H1 (cell line): ENCODE measurements at regions not wholly inside any gene's neighbourhood (a gene's known extent, or its start where the extent isn't known, plus 50 kb on each side); places are given as distances from the start of the nearest gene placed in this dataset.

Source experiments
- CTCF ChIA-PET: fragments of 300-600 bp; sonication (Branson Sonifier 250); formaldehyde crosslinking; loops from one replicate; lab custom pipeline; 2021; ENCODE audit not compliant: partially characterized antibody; lab: Charles Lee
- POLR2A ChIA-PET: fragments of 300-600 bp; sonication (Branson Sonifier 250); formaldehyde crosslinking; loops from one replicate; lab custom pipeline; 2021; ENCODE audit warnings: inconsistent platforms; ENCODE audit not compliant: partially characterized antibody; lab: Charles Lee
- DNase-seq, 2 experiments: peaks; one replicate each; pipeline versions ENCODE4 v3.0.0 to v3.0.0-alpha.2; 2010 to 2022; ENCODE audit warnings: low spot score in 2 of 2, low read depth in 1 of 2, mixed read lengths in 1 of 2
- FAIRE-seq: peaks from 2 replicates; lab custom pipeline; 2011; peaks lifted over from hg19 to GRCh38; lab: Jason Lieb, UNC
- H2AFZ ChIP-seq: 2 replicates; pipeline ENCODE4 v1.8.1; 2012; ENCODE audit warnings: low read length, inconsistent platforms
- H2AK5ac ChIP-seq: 2 replicates; pipeline ENCODE4 v1.6.1; 2013; ENCODE audit warnings: low read depth, low read length
- H2BK120ac ChIP-seq: replicated peaks from 2 replicates; pipeline ENCODE3; 2013; ENCODE audit warnings: low read depth, low read length, inconsistent platforms
- H2BK12ac ChIP-seq: 2 replicates; pipeline ENCODE4 v1.6.1; 2013; ENCODE audit warnings: low read depth, low read length
- H2BK15ac ChIP-seq: 2 replicates; pipeline ENCODE4 v1.6.1; 2013; ENCODE audit warnings: low read length
- H2BK20ac ChIP-seq: 2 replicates; pipeline ENCODE4 v1.6.1; 2013; ENCODE audit warnings: low read length
- H2BK5ac ChIP-seq: 2 replicates; pipeline ENCODE4 v1.6.1; 2013; ENCODE audit warnings: low read depth, low read length
- H3K14ac ChIP-seq: 2 replicates; pipeline ENCODE4 v1.6.1; 2013; ENCODE audit warnings: inconsistent platforms; ENCODE audit not compliant: insufficient read length
- H3K18ac ChIP-seq: 2 replicates; pipeline ENCODE4 v1.6.1; 2013; ENCODE audit warnings: low read length; ENCODE audit errors: extremely low read depth
- H3K23ac ChIP-seq: 2 replicates; pipeline ENCODE4 v1.6.1; 2013; ENCODE audit warnings: inconsistent platforms; ENCODE audit not compliant: insufficient read length
- H3K23me2 ChIP-seq: 2 replicates; pipeline ENCODE4 v1.6.1; 2013; ENCODE audit warnings: low read depth, low read length
- H3K27ac ChIP-seq: 2 replicates; pipeline ENCODE4 v1.6.1; 2011; ENCODE audit warnings: low read depth, low read length, inconsistent platforms
- H3K27me3 ChIP-seq, 4 experiments: replicated peaks in 1 of 4; 1 replicate in 1 of 4; 2 replicates in 3 of 4; pipeline versions ENCODE4 v1.6.1 to v1.8.1; 2011 to 2013; ENCODE audit warnings: low read length in 3 of 4, mild to moderate bottlenecking in 3 of 4, inconsistent platforms in 2 of 4, mixed read lengths in 2 of 4, moderate library complexity in 1 of 4; ENCODE audit not compliant: control insufficient read depth in 3 of 4, insufficient read depth in 3 of 4; ENCODE audit errors: extremely low read depth in 1 of 4
- H3K36me3 ChIP-seq, 4 experiments: 2 replicates each; pipeline versions ENCODE4 v1.6.1 to v1.8.1; 2011 to 2013; ENCODE audit warnings: mild to moderate bottlenecking in 4 of 4, low read length in 3 of 4, moderate library complexity in 2 of 4, control low read depth in 1 of 4, inconsistent platforms in 1 of 4; ENCODE audit not compliant: insufficient read depth in 4 of 4, control insufficient read depth in 2 of 4
- H3K4ac ChIP-seq: replicated peaks from 2 replicates; pipeline ENCODE3; 2013; ENCODE audit warnings: low read length, low read depth, mixed read lengths, inconsistent platforms; ENCODE audit not compliant: insufficient read length
- H3K4me1 ChIP-seq, 4 experiments: replicated peaks in 1 of 4; 1 replicate in 1 of 4; 2 replicates in 3 of 4; pipeline versions ENCODE4 v1.6.1 to v1.8.1; 2011 to 2013; ENCODE audit warnings: low read length in 3 of 4, inconsistent platforms in 2 of 4, mixed read lengths in 1 of 4; ENCODE audit not compliant: insufficient read depth in 4 of 4, control insufficient read depth in 3 of 4
- H3K4me2 ChIP-seq, 2 experiments: 2 replicates each; pipeline versions ENCODE4 v1.6.1 to v1.8.1; 2011 to 2013; ENCODE audit warnings: low read depth in 2 of 2, low read length in 2 of 2, control low read depth in 1 of 2, inconsistent platforms in 1 of 2, mild to moderate bottlenecking in 1 of 2; ENCODE audit not compliant: insufficient read depth in 1 of 2
- H3K4me3 ChIP-seq, 4 experiments: fragments of 200-600, 300-600 bp in 1 of 4; sonication (generic), shearing (Covaris generic), sonication (Bioruptor Twin) in 1 of 4; 2 replicates each; pipeline versions ENCODE4 v1.5.1 to v1.8.1; 2011 to 2016; ENCODE audit warnings: low read length in 4 of 4, low read depth in 3 of 4, control low read depth in 2 of 4, inconsistent platforms in 2 of 4, mild to moderate bottlenecking in 2 of 4, mixed read lengths in 1 of 4, moderate library complexity in 1 of 4; ENCODE audit not compliant: insufficient read depth in 2 of 4; ENCODE audit errors: extremely low read depth in 1 of 4
- H3K56ac ChIP-seq: replicated peaks from 2 replicates; pipeline ENCODE3; 2013; ENCODE audit warnings: low read depth, mild to moderate bottlenecking, mixed read lengths, low read length, inconsistent platforms; ENCODE audit not compliant: insufficient read length
- H3K79me1 ChIP-seq: 2 replicates; pipeline ENCODE4 v1.6.1; 2013; ENCODE audit warnings: low read depth, low read length, control low read depth
- H3K79me2 ChIP-seq, 2 experiments: 2 replicates each; pipeline versions ENCODE4 v1.6.1 to v1.8.1; 2012 to 2013; ENCODE audit warnings: low read length in 2 of 2, mild to moderate bottlenecking in 2 of 2, inconsistent platforms in 1 of 2; ENCODE audit not compliant: insufficient read depth in 2 of 2, control insufficient read depth in 1 of 2
- H3K9ac ChIP-seq, 4 experiments: replicated peaks in 1 of 4; 1 replicate in 1 of 4; 2 replicates in 3 of 4; pipeline versions ENCODE4 v1.6.1 to v1.8.1; 2011 to 2013; ENCODE audit warnings: low read depth in 3 of 4, low read length in 3 of 4, control low read depth in 2 of 4, mild to moderate bottlenecking in 2 of 4, moderate library complexity in 2 of 4, inconsistent platforms in 1 of 4; ENCODE audit errors: extremely low read depth in 1 of 4
- H3K9me3 ChIP-seq, 2 experiments: 2 replicates each; pipeline versions ENCODE4 v1.6.1 to v1.8.1; 2012 to 2013; ENCODE audit warnings: mild to moderate bottlenecking in 2 of 2, moderate library complexity in 2 of 2, control low read depth in 1 of 2, inconsistent platforms in 1 of 2, low read depth in 1 of 2, low read length in 1 of 2, mixed read lengths in 1 of 2; ENCODE audit not compliant: insufficient read depth in 2 of 2
- H4K20me1 ChIP-seq, 2 experiments: replicated peaks in 1 of 2; 2 replicates each; pipeline versions ENCODE3 to v1.8.1; 2011 to 2013; ENCODE audit warnings: inconsistent platforms in 2 of 2, low read length in 2 of 2, mild to moderate bottlenecking in 1 of 2; ENCODE audit not compliant: insufficient read depth in 2 of 2, control insufficient read depth in 1 of 2
- H4K5ac ChIP-seq: 2 replicates; pipeline ENCODE4 v1.6.1; 2013; ENCODE audit warnings: low read length, low read depth, mixed read lengths, inconsistent platforms; ENCODE audit not compliant: insufficient read length
- H4K8ac ChIP-seq: 2 replicates; pipeline ENCODE4 v1.8.0; 2013; ENCODE audit warnings: mild to moderate bottlenecking, moderate library complexity, low read length, inconsistent platforms; ENCODE audit not compliant: insufficient read depth; ENCODE audit errors: extremely low read depth
- H4K91ac ChIP-seq: replicated peaks from 2 replicates; pipeline ENCODE3; 2013; ENCODE audit warnings: low read length, mixed read lengths, inconsistent platforms; ENCODE audit not compliant: insufficient read length
- CHD2 ChIP-seq: IDR thresholded peaks from 2 replicates; pipeline ENCODE4 v1.6.1; 2012; ENCODE audit warnings: low read length, improper control_type of control experiment
- EGR1 ChIP-seq: IDR thresholded peaks from 2 replicates; pipeline ENCODE4 v1.6.1; 2011; ENCODE audit warnings: low read depth, low read length, borderline replicate concordance
- EP300 ChIP-seq, 2 experiments: IDR thresholded peaks; 1 replicate in 1 of 2; 2 replicates in 1 of 2; pipeline ENCODE4 v1.6.1; 2011 to 2012; ENCODE audit warnings: low read depth in 2 of 2, low read length in 2 of 2, mild to moderate bottlenecking in 2 of 2, borderline replicate concordance in 1 of 2, inconsistent platforms in 1 of 2, moderate library complexity in 1 of 2
- GABPA ChIP-seq: IDR thresholded peaks from 2 replicates; pipeline ENCODE4 v1.6.1; 2011; ENCODE audit warnings: mild to moderate bottlenecking, low read length, moderate library complexity, borderline replicate concordance; ENCODE audit not compliant: insufficient read depth
- JUN ChIP-seq: IDR thresholded peaks from 2 replicates; pipeline ENCODE4 v1.6.1; 2011; ENCODE audit warnings: low read depth, mild to moderate bottlenecking, improper control_type of control experiment, low read length
- MAFK ChIP-seq: IDR thresholded peaks from 2 replicates; pipeline ENCODE4 v1.6.1; 2012; ENCODE audit warnings: low read depth, mild to moderate bottlenecking, improper control_type of control experiment, low read length
- NANOG ChIP-seq: IDR thresholded peaks from 2 replicates; pipeline ENCODE4 v1.6.1; 2011; ENCODE audit warnings: low read length, low read depth, mild to moderate bottlenecking, inconsistent platforms; ENCODE audit not compliant: insufficient read depth, poor library complexity, severe bottlenecking
- SAP30 ChIP-seq: fragments of 300-600 bp; sonication (generic); IDR thresholded peaks from 2 replicates; pipeline ENCODE4 v1.7.1; 2012; ENCODE audit warnings: low read length, moderate library complexity, mild to moderate bottlenecking, inconsistent platforms; ENCODE audit not compliant: insufficient read depth, insufficient replicate concordance
- SP2 ChIP-seq: IDR thresholded peaks from 2 replicates; pipeline ENCODE4 v1.6.1; 2012; ENCODE audit warnings: mild to moderate bottlenecking, low read length, inconsistent platforms
- SP4 ChIP-seq: IDR thresholded peaks from 2 replicates; pipeline ENCODE4 v1.6.1; 2012; ENCODE audit warnings: low read length, inconsistent platforms
- WGBS, 2 experiments: shearing (Covaris generic) in 1 of 2; methylation state at CpG; one replicate each; pipeline versions ENCODE4 v1.1.6 to v1.1.7; 2013 to 2015; ENCODE audit warnings: low lambda C conversion rate in 2 of 2, mixed read lengths in 2 of 2, inconsistent platforms in 1 of 2, low coverage in 1 of 2, missing lambda C conversion rate in 1 of 2; ENCODE audit not compliant: insufficient replicate concordance in 2 of 2, insufficient coverage in 1 of 2, insufficient read length in 1 of 2; ENCODE audit errors: extremely low coverage in 1 of 2, missing lambda C conversion rate in 1 of 2; 5-methylcytosine and 5-hydroxymethylcytosine counted together
- TF ChIP-seq, protein P1 (sequence below): IDR thresholded peaks from 2 replicates; pipeline ENCODE4 v1.6.1; 2012; ENCODE audit warnings: low read length, inconsistent platforms

DNA sequence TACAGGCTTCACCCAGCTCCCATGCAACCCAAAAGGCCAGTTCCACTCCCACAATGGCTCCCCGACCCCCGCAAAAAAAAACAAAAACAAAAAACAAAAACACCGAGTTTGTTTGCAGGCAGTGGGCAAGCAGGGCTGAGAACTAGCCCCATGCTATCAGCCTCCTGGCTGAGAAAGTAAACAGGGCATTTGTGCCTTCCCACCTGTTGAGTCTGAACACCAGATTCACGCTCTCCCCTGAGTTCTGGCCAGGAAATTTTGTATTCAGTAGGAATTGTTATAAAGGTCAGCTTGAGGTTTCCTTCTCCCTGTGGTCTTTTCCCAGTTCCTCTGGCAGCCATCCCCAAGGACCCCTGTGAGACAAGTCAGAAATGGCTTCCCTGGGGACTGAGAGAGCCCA is 1066.5 kb downstream of the GLUD2 start (continued):
- TF ChIP-seq JUN: no peak
- TF ChIP-seq, all 59 proteins: peak for 0

DNA sequence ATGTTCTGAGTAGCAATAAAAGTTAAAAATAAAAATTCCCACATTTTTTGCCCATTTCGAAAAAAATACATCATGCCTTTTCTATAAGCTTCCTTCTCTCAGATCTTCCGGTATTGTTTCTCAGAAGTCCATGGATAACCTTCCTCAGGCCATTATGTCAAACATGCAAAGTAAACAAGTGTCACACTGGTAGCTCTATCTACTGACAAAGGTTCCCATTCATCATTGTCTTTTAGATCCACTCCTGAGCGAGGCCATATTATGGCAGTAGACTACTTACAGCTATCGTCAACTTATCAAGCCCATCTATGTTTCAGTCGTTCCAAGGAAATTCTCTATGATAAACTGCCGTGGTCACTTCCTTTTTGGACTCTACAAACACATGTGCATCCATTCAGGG is 1068.2 kb downstream of the GLUD2 start:
- H3K14ac ChIP-seq: no peak overlapping the region
- H4K5ac ChIP-seq: no peak overlapping the region
- TF ChIP-seq GABPA: no peak
- no peak for TF ChIP-seq JUN
- TF ChIP-seq EGR1: no peak
- TF ChIP-seq SAP30: no peak
- TF ChIP-seq, protein P1, sequence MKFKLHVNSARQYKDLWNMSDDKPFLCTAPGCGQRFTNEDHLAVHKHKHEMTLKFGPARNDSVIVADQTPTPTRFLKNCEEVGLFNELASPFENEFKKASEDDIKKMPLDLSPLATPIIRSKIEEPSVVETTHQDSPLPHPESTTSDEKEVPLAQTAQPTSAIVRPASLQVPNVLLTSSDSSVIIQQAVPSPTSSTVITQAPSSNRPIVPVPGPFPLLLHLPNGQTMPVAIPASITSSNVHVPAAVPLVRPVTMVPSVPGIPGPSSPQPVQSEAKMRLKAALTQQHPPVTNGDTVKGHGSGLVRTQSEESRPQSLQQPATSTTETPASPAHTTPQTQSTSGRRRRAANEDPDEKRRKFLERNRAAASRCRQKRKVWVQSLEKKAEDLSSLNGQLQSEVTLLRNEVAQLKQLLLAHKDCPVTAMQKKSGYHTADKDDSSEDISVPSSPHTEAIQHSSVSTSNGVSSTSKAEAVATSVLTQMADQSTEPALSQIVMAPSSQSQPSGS: no peak
- TF ChIP-seq SP4: no peak
- TF ChIP-seq SP2: no peak
- TF ChIP-seq CHD2: no peak
- no peak for TF ChIP-seq MAFK
- TF ChIP-seq NANOG: no peak
- no peak for TF ChIP-seq EP300 (IDR thresholded peaks at IDR 0.05; ENCODE audit: borderline replicate concordance in 1 of 2, low read depth in 2 of 2, low read length in 2 of 2)

More for the DNA sequence above, 1068.2 kb downstream of the GLUD2 start:
- DNase-seq: no peak
- Histone ChIP-seq H3K18ac (no peak overlapping the region), H3K4me1 (no peaks in the 10 kb centered on the region; a peak in 2 of 7 replicates), H3K56ac (no peak overlapping the region), H3K27ac (no peak overlapping the region), H3K23ac (no peak overlapping the region), H3K36me3 (no peaks in the 10 kb centered on the region), H3K9me3 (no peaks in the 10 kb centered on the region), H3K79me2 (no peaks in the 10 kb centered on the region), H3K9ac (no peak overlapping the region), H2AFZ (no peak overlapping the region), H3K23me2 (no peaks in the 10 kb centered on the region), H4K20me1 (no peaks in the 10 kb centered on the region), H2BK15ac (no peak overlapping the region), H3K79me1 (no peaks in the 10 kb centered on the region), H3K27me3 (no peaks in the 10 kb centered on the region), H2BK20ac (no peak overlapping the region), H4K8ac (no peak overlapping the region), H4K91ac (no peak overlapping the region), H2BK120ac (no peak overlapping the region), H2BK12ac (no peak overlapping the region), H2AK5ac (no peak overlapping the region), H3K4ac (no peak overlapping the region), H3K4me3 (no peak overlapping the region), H2BK5ac (no peak overlapping the region), H3K4me2 (no peak overlapping the region)
- POLR2A ChIA-PET: no interaction called here
- WGBS, 2 experiments: 87% methylated on average over 6 of the region's 6 CpGs; no CpG with 5 or more reads in 1 of the 2 experiments
- CTCF ChIA-PET: no interaction called here
- FAIRE-seq: no peak
